DMS79 (cell line): ENCODE measurements at regions not wholly inside any gene's neighbourhood (a gene's known extent, or its start where the extent isn't known, plus 50 kb on each side); places are given as distances from the start of the nearest gene placed in this dataset.

Source experiments
- DNase-seq: peaks from one replicate; lab custom pipeline; 2025; lab: John Stamatoyannopoulos, UW

GRCh38 chr2:149908726-149909683, 321.4 kb upstream of the MMADHC start:
- DNase-seq = no peak

DNA sequence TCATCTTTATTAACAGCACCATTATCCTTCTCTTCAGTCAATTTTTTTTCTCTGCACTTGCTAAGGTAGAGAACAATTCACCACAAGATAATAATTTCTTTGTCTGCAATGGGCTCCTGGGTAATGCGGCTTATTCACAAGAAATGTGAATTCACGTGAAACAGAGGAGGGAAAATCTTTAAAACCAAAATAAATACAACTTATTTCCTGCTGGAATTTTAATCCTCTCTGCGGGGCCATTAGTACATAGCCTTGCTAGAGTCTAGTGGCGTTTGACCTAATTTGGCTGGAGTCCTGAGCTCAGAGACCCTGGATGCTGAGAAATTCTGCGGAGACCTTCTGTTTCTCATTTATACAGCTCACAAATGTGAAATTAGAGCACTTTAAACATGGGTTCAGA, 319.3 kb upstream of the MMADHC start:
- no peak for DNase-seq

DNA sequence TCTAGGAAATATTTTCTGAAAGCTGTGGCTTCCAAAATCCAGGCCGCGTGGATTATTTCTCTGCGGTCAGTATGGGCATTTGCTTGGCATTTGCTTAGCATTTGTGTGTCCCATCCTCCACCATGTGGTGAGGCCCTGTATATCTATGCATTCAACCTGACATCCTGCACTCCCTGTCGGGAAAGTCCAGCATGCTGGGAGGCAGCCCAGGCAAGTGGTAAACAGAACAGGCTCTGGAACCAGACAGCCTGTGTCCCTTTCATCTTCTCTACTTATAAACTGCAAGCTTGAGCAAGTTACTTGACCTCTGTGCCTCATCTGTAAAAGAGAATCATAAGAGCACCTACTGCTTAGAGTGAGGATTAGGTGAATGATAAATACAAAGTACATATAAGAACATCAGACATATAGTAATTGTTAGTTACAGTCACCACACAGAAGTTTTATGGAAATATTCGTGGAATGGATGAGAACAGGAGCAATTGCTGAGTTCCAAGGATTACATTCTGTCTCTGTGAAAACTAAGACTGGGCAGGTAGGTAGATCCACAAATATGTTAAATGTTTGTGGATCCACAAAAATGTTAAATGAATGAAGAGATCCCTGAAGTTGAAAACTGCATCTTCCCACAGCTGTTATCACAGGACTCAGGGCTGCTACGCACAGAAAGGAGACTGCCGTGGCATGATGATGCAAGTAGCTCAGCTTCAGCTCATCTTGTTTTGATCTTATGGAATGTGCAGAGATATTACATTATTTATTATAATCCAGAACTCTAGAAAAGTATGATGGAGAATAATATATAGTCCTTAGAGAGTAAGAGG, 317.0 kb upstream of the MMADHC start:
- no peak for DNase-seq

DNA sequence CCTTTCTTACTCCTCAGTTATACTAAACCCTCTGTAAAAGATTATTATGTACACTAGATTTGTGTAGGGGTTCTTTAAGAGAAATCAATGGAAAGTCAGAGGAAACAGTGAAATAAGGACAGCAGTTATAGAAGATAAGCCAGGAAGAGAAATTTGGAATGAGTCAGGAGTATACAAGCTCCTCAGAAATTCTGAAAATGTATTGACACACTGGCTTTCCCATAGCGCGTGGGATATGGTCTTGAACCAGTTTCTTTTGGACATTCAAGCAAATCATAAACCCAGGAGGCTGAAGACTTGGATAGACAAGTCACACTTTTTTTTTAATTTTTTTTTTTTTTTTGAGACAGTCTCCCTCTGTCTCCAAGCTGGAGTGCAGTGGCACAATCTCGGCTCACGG, 316.1 kb upstream of the MMADHC start:
- no peak for DNase-seq

GRCh38 chr2:149902081-149902480, 314.5 kb upstream of the MMADHC start:
- DNase-seq = no peak

- DNase-seq = no peak
Observed at GRCh38 chr2:149901231-149901859, 313.8 kb upstream of the MMADHC start.

DNA sequence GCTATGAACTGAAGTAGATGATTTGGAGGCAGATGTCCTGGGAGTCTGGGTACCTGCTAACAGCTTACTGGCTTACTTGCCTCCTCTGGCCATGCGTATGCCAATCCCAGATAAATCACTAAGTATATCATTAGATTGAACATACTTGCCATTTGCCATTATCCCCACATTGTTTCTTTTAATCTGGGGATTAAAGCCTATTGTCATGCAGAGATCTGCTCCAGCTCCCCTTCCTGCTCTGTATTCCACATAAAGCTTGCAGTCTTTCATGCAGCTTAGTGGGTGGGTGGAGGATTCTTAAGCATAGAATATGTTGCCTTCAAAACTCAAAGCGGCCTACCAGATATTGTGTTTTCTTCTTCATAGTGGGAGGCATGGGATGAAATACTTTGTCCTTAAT, 311.8 kb upstream of the MMADHC start:
- DNase-seq = no peak

GRCh38 chr2:149894760-149895159, 307.2 kb upstream of the MMADHC start:
- DNase-seq = no peak

- DNase-seq = no peak
Observed at GRCh38 chr2:149894226-149894625, 306.7 kb upstream of the MMADHC start.

DNA sequence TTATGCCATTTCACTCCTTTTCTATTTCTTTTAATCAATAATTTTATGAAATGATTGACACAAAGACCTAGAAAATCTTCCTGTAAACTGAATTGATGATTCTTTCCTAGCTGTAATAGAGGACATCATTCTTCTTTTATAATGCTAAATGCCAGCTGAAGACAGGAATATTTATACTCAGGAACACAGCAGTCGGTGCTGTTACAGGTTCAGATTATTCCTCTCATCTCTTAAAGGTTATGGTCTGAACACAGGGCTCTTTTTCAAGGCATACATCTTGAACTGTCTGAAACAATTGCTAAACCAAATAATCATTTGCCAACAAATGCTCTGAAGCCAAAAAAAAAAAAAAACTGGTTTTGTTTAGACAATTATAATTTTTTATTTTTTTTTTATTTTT, 305.0 kb upstream of the MMADHC start:
- DNase-seq = no peak

DNA sequence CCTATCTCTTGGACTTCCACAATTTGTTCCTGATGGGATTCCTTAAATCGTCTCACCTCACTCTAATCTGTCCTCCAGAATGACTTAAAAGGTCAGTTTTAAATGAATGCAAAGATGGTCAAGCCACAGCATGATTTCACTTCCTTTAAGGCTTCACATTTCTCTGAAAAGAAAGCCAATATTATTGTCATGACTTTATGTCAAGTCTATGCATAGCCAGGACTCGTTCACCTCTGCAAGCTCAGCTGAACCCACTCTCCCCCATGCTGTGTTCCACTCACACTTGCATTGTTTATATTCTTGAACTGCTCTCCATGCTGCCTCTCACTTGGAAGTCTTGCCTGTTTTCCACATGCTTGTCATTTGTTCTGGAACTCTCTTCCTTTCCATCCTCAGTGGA, 298.4 kb upstream of the MMADHC start:
- DNase-seq = no peak

- no peak for DNase-seq
Observed at GRCh38 chr2:149885468-149885867, 297.9 kb upstream of the MMADHC start.

- DNase-seq = no peak
Observed at GRCh38 chr2:149884871-149885270, 297.3 kb upstream of the MMADHC start.

- no peak for DNase-seq
Observed at GRCh38 chr2:149877913-149878312, 290.3 kb upstream of the MMADHC start.

GRCh38 chr2:149877074-149877473, 289.5 kb upstream of the MMADHC start:
- DNase-seq = no peak

- DNase-seq = no peak
Observed at GRCh38 chr2:149873936-149874335, 286.4 kb upstream of the MMADHC start.

DNA sequence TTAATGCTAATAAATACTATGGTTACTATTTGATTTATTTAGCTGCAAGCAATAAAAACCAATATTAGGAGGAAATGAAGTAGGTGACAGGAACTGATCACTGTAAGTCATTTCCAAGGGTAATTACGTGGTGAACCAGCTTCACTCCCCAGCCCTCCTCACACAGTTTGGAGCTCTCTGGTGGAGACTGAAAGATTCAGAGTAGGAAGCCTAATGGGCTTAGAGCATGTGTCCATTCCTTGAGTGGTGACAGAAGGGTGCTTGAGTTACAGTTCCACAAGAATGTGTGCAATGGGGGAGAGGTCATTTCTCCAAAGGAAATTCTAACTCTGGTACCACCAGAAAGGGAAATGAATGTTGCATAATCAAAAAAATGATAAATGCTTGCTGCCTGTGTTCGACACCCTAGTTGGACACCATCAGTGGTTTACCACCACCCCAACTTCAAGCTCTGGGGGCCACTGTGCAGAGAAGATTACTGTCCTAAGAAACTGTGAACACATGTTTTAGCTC, 285.1 kb upstream of the MMADHC start:
- no peak for DNase-seq

DNA sequence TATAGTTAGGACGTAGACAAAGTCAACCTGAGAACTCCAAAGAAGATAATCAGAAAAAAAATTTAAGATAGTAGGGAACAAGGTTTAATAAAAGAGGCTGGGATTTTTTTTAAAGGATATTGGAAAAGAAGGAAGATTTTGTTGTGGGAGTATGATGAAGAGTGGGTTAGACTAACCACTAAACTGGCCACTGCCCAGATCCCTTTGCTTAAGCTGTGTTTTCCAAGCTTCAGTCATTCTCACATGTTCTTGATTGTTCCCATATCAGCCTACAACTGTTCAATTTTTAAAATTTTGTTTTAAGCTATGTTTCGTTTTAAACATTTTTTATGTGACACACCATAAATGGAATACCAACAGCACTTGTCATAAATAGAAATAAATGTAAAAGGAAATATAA, 284.5 kb upstream of the MMADHC start:
- DNase-seq = no peak

DNA sequence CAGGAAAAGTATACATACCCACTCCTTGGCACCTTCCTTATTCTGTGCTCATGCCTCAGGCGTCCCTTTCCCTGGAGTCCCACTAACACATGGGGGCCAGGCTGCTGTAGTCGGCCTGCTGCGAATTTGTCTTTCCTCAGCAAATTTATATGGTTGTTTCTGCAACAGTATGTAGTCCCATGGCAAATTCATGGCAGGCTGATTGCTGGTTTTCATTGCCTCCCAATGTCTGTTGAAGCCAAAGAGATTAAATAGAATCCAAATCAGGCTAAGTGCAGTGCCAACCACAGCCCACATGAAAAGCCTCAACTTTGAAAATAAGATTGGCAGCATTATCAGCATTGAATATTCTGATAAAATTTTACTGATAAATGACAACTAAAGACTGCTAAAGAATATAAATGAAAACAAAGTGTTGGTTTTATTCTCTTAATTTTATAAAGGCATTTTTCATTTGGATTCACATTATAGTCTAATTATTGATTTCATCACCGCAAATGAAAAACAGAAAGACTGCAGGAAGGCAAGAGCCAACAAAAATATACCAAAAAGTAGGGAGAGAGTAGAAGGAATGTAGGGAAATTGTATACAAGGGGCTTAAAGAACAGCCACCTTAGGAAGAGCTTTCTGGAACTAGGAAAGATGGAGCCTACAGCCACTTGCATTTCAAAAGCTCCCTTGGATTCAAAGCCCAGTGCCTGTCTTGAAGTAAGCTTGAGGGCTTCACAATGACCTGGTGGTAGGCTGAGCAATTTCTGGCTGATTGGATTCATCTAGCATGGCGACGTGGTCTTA, 283.7 kb upstream of the MMADHC start:
- no peak for DNase-seq

GRCh38 chr2:149863227-149863626, 275.7 kb upstream of the MMADHC start:
- no peak for DNase-seq

- DNase-seq = no peak
Observed at GRCh38 chr2:149861034-149861433, 273.5 kb upstream of the MMADHC start.
